ENCODE measurements at regions not wholly inside any gene's neighbourhood (a gene's known extent, or its start where the extent isn't known, plus 50 kb on each side); places are given as distances from the start of the nearest gene placed in this dataset.
"Not testable (repeated sequence)": the region's sequence is repeated elsewhere in the genome, so short reads cannot be mapped to it uniquely, and the experiment has no call there.

DNA sequence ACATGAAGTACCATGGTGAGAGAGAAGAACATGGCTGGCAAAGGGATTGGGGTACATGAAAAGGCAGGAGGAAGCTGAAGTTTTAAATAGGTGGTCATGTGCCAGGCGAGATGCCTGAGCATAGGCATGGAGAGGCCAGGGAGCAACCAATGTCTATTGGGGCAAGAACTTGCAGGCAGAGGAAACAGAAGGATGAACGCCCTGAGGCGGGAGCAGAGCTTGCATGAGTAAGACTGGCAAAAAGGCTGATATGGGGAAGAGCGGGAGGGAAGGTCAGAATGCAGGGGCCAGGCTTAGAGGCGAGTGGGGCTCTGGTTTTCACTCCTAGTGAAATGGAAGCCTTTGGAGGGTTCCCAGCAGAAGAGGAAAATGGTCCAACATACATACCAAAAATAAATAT, 52.5 kb upstream of the VSTM5 start:
- no peak for DNase-seq (ENCODE audit: low spot score)

- no peak for DNase-seq (ENCODE audit: low spot score)
Measured at GRCh38 chr11:93903989-93904388, 53.6 kb upstream of the VSTM5 start.

GRCh38 chr11:93904716-93905115, 54.3 kb upstream of the VSTM5 start:
- DNase-seq (ENCODE audit: low spot score) = no peak

- DNase-seq (ENCODE audit: low spot score) = peak; percentile 65
Measured at GRCh38 chr11:93905384-93905783, 55.0 kb upstream of the VSTM5 start.

- DNase-seq (ENCODE audit: low spot score) = no peak
Measured at GRCh38 chr11:93906486-93906885, 56.1 kb upstream of the VSTM5 start.

GRCh38 chr11:93907901-93908300, 57.5 kb upstream of the VSTM5 start:
- no peak for DNase-seq (ENCODE audit: low spot score)

DNA sequence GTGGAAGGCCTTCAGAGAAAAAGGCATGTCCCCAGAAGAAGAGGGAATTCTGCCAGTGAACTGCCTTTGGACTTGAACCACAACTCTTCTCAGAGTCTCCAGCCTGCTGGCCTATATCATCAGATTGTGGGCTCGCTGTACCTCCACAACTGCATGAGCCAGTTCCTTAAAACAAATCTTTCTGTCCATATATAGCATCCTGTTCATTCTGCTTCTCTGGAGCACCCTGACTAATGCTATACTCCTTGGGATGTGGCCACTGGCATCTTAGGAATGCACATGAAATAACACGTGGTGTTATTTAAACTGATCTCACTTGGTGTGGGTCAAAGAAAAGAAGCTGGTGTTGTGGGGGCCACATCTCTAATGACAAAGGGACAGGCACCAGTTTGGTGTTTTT, 58.3 kb upstream of the VSTM5 start:
- DNase-seq (ENCODE audit: low spot score) = peak; percentile 85

- no peak for DNase-seq (ENCODE audit: low spot score)
Measured at GRCh38 chr11:93917673-93918072, 67.3 kb upstream of the VSTM5 start.

DNA sequence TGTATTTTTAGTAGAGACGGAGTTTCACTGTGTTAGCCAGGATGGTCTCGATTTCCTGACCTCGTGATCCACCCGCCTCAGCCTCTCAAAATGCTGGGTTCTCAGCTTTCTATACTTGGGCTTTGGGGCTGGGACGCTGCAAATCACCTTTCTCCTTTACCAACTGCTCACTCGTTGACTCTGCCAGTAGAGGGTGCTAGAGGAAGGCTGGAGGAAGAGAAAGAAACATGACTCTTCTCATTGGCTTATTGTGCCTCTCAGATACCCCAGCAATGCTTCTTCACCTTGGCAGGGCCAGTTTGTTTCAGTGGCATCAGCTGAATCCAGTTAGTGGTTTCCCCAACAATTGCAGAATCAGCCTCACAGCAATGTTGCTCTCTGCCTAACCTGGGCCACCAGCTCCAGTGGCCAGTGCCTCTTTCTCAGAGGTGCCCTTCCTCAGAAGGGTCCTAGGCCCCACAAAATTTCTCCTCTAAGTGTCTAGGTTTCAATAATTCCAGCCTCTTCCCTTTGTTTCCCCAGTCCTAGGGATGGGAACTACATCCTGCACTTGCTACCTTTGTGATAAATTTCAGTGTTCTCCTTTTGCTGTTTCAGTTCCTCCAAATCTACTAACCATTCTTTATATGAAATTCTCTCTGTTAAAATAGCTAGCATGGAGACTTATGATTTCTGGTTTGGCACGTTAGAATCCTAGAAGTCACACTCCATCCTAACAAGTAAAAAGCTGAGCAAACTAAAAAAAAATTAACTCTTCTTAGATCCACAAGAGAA, 71.5 kb upstream of the VSTM5 start:
- peak; percentile 70 for DNase-seq (ENCODE audit: low spot score)

DNA sequence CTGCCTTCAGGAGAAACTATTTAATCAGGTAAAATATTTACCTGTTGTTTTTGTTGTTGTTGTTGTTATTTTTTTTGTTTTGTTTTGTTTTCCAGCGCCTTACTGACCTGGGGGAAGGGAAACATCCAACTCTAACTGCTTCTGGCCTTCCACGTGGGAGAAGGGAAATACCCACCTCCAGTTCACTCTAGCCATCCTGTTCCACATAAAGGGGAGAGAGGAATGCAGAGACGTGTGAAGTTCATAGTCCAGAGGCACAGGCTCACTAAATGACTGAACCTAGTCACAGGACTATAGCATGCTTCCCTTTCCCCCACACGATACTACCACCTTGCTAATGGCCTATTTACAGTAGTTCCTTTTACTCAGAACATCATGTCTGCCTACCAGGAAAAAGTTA, 72.4 kb upstream of the VSTM5 start:
- no peak for DNase-seq (ENCODE audit: low spot score)

DNA sequence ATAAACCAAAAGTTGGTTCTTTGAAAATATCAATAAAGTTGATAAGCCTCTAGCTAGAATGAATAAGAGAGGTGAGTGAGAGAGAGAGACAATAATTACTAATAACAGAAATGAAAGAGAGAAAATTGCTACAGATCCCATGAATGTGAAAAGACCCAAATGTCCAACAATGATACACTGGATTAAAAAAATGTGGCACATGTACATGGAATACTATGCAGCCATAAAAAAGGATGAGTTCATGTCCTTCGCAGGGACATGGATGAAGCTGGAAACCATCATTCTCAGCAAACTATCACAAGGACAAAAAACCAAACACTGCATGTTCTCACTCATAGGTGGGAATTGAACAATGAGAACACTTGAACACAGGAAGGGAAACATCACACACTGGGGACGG, 75.7 kb upstream of the VSTM5 start:
- DNase-seq (ENCODE audit: low spot score) = not testable (repeated sequence)

- no peak for DNase-seq (ENCODE audit: low spot score)
Measured at GRCh38 chr11:93929407-93929806, 79.0 kb upstream of the VSTM5 start.

DNA sequence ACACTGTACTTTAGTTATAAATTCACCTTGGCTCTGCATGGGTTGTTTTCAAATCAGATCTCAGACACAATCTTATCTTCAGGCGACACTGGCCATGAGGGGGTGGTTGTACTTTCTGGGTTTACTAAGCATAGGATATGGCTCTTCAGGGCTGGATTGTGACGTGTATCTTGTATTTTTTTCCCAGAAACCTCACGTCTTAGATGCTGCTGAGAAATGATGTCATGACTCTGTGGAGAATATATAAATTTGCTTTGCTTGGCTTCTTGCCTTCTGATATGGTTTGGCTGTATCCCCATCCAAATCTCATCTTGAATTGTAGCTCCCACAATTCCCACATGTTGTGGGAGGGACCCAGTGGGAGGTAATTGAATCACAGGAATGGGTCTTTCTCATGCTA, 82.8 kb upstream of the VSTM5 start:
- no peak for DNase-seq (ENCODE audit: low spot score)

- no peak for DNase-seq (ENCODE audit: low spot score)
Measured at GRCh38 chr11:93935826-93936225, 85.3 kb upstream of the HEPHL1 start.

DNA sequence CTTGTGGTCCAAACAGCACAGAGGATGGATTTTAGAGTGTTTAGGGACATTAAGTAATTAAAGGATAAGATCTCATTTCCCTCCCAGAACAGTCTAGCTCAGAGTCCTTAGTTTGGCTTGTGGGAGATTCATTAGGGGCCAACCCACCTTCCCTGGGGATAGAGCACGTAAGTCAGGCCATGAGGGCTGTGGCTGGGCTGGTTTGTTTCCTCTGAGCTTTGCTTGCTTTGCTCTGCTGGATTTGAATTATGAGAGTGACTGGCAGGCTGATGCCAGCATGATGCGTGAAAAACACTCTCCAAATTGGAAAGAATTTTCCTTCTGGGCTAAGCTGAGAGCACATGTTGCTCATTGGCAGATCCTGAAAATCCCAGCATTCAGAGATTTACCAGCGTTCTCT, 84.7 kb upstream of the HEPHL1 start:
- DNase-seq (ENCODE audit: low spot score) = no peak

- no peak for DNase-seq (ENCODE audit: low spot score)
Measured at GRCh38 chr11:93939084-93939760, 81.9 kb upstream of the HEPHL1 start.

DNA sequence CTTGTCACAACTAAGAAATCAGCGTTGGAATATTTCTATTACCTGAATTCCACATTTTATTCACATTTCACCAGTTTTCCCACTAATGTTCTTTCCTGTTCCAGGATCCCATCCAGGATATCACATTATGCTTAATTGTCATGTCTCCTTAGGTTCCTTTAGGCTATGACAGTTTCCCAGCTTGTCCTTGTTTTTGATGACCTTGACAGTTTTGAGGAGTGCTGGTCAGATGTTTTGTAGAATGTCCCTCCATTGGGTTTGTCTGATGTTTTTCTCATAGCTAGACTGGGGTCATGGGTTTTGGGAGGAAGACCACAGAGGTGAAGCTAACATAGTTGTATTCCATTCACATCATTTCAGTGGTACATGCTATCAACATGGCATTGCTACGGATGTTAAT, 80.8 kb upstream of the HEPHL1 start:
- DNase-seq (ENCODE audit: low spot score) = no peak

- no peak for DNase-seq (ENCODE audit: low spot score)
Measured at GRCh38 chr11:93942176-93942575, 79.0 kb upstream of the HEPHL1 start.

GRCh38 chr11:93945596-93945995, 75.6 kb upstream of the HEPHL1 start:
- no peak for DNase-seq (ENCODE audit: low spot score)

- no peak for DNase-seq (ENCODE audit: low spot score)
Measured at GRCh38 chr11:93952082-93952780, 68.9 kb upstream of the HEPHL1 start.

DNA sequence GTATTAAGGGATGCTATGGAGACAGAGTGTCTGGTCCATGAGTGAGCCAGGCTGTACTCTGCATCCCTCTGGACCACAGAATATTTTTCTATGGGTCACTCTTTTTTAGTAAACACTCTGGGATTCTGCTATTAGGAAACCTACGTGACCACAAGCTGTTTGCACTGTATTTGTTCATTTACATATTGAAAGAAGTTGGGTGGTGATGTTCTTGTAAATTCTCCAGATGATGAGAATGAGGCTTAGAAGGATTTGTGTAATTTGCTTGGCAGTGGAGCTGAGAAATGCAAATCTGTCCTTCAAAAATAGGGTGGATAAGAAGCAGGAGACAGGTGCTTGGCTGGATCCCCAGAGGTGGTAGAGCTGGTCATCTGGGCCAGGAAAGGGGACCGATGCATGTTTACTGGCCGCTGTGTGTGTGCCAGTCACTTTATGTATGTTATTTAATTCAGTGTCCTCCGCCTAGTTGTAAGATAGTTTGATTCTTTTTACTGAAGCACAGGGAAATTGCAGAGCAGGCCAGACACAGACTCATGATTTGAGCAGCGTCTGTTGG, 63.7 kb upstream of the HEPHL1 start:
- DNase-seq (ENCODE audit: low spot score) = no peak

- DNase-seq (ENCODE audit: low spot score) = no peak
Measured at GRCh38 chr11:93958991-93959390, 62.2 kb upstream of the HEPHL1 start.

GRCh38 chr11:93959663-93960062, 61.5 kb upstream of the HEPHL1 start:
- DNase-seq (ENCODE audit: low spot score) = no peak
